HG02763 (cell line): ENCODE measurements at regions not wholly inside any gene's neighbourhood (a gene's known extent, or its start where the extent isn't known, plus 50 kb on each side); places are given as distances from the start of the nearest gene placed in this dataset.
"Not testable (repeated sequence)": the region's sequence is repeated elsewhere in the genome, so short reads cannot be mapped to it uniquely, and the experiment has no call there.

ENCODE experiments used
- ATAC-seq: cut with Tn5 transposase; IDR thresholded peaks from one replicate; pipeline ENCODE4 v1.9.1; 2021; ENCODE audit warnings: mild to moderate bottlenecking, moderate library complexity; ENCODE audit not compliant: unreplicated experiment

DNA sequence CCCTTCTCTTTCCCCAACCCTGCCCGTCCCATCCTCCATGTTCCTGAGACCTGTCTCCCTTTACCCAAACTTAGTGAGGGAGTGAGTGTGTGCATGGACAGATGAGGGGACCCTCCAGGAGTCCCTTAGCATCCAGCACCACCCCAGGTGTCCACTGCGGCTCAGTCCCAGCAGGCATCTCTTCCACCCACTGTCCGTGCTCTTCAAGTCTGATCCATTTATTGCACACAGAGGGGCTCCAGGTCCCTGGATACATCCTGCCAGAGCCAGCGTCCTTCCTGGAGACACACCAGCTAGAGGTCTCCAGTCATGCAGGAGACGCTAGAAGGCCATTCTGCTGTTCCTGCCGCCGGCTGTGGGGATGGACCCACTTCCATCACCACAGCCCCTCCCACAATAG is 239.2 kb downstream of the ADGRD1 start:
- no peak for ATAC-seq

DNA sequence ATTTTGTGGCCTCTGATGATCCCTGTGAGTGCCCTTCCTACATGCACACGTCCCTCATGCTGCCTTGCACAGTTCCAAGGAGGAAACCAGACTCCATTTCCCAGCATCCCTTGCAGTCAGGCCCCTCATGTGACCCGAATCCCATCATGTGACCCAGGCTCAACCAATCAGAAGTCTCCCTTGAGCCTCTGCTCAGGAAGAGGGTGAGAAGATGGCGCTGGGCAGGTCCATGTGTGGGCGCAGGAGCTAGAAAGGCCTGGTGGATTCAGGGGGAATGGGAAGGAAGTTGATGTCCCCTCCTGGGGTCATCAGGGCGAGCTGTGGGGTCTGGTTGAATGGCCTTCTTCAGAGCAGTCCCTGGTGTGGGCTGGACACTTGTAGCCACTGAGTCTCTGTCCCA is 240.5 kb downstream of the ADGRD1 start:
- ATAC-seq = no peak

DNA sequence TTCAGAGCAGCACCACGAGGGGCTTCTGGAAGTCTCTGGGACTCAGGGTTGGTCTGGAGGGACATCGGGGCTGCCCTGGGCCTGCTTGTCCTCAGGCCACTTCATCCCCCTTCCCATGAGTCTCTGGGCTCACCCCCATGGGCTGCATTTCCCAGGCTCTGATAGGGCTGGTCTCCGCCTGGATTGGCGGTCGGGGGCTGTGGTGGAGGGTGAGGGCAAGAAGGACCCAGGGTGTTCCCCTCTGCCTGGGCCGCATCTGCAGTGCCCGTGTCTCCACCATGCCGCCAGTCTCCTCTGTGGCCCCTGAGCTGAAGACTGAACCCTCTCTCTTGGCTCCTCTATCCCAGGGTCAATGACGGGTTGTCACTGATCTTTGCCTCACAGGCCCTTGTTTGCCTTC is 242.1 kb downstream of the ADGRD1 start:
- ATAC-seq = no peak

DNA sequence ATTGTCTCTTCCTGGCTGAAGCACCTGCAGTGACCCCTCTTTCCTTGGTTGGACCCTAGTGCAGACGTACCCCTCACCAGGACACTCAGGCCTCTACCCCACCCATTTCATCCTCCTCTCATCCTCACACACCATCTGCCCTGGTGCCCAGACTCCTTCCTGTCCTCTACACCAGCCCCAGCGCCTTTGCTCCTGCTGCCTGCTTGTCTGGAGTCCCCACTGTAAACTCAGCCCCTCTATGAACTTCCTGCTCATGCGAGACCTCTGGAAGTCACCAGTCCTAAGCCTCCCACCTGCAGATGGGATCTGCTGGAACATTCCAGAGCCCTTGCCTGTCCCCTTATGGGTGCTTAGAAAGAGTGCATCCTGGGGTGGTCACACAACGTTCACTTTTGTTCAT is 242.5 kb downstream of the ADGRD1 start:
- no peak for ATAC-seq

DNA sequence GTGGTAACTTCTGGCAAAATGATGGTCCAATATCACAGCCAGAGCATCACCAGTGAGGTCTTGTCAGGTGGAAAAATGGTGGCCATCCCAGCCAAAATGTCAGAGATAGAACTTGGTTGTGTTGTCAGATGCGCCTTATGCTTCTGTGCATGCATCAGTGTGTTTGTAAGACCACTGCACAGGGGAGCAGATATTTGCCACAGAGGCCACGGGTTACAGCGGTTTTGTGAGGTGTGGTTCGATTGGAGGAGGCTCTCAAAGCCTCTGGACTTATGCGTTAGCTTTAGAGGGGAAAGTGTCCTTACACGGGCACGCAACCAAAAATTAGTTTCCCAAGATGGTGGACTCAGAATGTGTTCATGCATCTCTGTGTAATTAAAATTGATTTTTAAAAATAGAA is 243.8 kb downstream of the ADGRD1 start:
- no peak for ATAC-seq

DNA sequence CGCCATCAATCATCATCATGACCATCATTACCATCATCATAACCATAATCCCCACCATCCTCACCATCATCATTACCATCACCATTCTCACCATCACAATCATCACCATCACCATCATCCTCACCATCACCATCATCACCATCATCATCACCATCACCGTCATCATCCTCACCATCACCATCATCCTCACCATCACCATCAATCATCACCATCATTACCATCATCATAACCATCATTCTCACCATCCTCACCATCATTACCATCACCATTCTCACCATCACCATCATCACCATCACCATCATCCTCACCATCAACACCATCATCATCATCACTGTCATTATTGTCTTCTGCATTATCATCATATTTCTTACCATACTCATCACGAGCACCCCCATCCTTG is 245.5 kb downstream of the ADGRD1 start:
- ATAC-seq = no peak

DNA sequence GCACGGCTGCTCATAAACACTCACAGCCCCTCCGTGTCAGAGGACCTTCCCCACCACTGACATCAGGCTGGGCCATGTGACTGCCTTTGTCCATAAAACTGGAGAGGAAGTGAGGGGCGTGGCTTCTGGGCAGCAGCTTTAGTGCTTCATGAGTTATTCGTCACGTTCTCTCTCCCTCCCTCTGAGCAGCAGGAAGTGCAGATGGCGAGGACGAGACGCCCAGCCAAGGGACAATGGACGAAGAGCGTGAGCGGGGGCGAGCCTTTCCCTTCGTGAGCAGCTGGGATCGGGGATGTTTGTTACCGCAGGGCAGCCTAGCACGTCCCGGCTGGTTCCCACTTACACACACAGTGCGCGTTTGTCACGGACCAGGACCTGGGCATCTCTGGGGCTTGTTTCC is 248.2 kb downstream of the ADGRD1 start:
- not testable (repeated sequence) for ATAC-seq

DNA sequence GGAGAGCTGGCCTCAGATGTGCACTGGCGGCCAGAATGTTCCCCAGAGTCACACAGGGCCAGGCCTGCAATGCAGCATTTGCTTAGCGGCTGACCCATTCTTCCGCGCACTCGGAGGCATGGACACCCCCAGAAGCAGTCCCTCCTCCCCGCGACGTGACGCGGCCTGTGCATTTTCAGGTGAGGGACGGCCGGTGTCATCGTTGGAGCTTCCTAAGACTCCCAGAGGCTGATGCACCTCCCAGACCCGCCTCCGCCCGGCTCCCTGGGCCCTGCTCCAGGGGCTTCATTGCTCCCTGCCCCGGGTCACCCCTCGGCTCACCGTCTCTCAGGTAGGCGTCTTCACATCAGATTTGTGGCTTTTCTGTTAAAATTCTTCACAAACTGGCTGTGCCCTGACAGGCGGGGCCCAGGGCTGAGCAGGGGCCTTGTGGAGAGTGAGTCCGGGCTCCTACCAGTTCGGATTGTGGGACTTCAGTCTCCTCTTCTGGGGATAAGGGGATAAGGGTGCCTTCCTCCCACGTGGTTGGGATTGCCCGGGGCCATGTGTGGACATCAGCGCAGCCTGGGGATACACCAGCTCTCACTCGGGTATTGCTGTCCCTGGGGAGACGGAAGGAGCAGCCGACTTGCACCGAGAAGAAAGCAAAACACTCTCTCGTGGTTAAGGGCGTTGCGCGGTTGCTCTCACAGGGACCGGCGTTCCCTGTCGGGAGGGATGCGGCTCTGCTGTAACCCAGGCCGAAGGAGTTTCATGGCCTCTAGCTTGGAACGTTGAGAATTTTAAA is 249.1 kb downstream of the ADGRD1 start:
- no peak for ATAC-seq

DNA sequence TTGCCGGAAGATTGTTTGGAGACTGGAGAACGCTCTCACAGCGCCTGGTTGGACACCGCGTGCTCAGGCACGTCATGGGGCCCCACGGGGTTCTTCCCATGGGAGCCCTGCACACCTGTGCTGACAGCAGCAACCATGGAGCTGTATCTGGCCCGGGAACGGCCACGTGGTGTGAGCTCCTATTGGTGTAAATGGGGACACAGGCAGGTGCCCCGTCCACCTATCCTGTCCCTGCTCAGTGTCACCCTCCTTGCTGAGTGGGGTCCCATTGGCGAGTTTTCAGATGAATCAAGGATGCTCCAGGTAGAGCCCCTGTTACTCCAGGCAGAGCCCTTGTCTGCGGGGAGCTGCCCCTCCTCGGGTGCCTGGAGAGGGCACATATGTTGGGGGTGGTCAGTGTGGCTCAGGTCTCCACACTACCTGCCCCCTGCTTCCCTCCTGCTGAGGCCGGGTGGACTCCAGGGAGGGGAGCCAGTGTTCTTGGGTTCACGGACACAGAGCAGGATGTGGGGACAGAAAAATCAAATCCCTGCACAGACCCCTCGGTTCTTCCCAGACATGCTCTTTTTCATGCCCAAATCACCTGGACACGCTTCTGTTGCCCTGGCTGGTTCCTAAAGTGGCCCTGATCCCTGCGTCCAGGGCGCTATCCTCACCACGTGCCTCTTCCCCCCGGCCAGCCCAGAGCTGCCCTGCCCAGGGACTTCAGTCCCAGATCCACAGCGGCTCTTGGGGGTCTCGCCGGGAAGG is 250.1 kb downstream of the ADGRD1 start:
- no peak for ATAC-seq

DNA sequence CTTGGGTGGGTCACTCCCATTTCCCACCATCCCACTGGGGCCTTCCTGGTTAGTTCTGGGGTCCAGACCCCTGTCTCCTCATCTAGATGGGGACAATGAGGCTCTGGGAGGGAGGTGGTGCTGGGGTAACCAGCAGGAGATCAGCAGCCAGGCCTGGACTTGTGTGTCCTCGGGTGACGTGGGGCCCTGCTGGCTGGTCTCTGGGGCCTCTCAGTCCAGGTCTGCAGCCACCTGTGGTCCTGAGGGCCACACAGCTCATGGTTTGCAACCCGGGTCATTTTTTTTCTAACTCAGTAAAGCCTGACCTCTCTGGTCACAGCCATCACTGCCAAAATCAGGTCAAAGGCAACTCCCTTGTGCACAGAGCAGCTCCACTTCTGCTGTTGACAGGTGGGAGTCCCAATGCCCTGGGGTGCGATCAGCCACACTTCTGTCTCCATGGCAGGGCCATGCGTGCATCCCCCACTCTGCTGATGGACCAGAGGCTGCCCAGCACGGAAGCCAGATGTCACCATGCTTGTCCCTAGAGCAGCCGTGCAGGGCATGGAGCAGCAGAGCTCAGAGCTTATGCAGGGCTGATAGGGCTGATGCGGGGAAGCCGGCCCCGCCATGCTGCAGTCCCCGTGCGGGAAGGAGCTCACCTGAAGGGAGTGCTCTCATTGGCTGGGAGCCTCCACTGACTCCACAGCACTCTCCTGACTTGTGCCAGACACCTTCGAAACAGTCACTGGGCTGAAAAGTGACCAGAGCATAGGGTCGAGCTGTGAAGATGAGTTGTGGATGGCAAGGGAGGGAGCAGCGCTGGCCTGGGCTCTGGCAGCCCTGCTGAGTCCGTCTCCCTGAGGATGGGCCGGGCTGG is 250.9 kb downstream of the ADGRD1 start:
- no peak for ATAC-seq

DNA sequence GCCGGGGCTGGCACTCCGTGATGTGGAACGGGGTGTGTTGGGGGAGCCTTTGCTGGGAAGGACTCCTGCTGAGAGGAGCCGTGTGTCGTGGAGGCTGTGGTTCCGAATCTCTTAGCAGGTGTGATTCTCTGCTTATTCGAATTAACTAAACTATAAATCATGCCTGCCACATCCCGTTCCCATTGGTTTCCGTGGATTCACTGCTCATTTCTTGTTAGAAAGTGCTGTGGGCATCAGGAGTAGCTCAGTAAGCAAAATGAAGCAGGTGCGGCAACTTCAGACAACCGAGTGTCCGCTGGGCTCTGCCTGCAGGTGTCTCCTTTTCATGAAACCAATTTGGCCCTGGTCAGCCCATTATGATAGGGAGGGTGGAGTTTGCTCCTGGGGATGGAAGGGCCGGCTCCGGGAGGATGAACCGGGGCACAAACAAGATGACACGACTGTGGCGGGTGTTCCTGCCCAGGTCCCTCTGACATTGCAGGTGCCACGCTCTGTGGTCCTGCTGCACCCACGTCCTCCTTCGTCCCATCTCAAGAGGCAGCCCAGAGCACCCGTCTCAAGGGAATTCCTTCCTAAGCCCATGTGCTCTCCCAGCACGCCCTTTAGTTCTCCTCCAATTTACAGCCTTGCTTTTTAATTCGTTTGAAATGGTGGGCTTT is 251.7 kb downstream of the ADGRD1 start:
- ATAC-seq = not testable (repeated sequence)

DNA sequence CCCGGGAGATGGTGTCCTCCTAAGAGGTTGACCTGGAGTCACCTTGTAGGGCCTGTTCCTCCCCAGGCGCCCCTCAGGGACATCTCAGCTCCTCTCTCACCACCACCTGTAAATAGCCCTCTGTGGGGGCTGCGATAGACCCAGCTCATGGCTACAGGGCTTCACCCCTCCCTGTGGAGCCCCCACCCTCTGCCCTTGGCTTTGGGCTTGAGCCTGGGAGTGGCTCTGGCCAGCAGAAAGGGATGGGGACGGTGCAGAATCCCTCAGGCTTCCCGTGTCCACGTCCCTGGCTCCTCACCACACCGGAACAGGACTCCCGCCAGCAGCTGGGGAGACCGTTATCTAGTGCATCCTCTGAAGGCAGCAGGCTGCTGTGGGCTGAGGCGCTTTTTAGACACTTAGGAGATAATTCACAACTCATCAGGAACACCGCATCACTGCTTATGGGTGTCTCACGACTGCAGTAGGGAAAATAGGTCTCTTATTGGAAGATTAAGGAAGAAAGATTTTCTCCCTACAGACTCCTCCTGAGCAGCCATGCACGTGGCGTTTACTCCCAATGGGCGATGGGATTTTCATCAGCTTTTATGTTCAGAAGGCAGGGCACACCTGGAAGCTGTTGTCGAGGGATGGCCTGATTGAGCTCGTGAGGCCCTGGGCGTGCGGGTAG is 253.1 kb downstream of the ADGRD1 start:
- not testable (repeated sequence) for ATAC-seq

DNA sequence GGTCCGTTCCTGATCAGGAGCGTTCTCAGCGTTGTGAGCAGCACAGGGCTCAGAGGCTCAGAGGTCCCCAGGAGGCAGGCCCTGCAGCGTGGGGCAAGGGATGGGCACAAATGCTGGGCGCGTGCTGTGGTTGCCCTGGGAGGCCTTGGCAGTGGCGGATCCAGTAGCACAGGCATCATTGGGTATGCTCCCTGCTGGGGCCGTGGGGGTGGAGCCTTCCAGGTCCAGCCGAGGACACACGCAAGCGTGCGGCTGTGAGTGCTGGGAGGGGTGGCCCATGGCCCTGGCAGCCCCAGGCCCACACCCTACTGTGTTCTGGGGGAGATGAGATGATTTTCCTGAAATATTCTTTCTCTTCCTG is 253.6 kb downstream of the ADGRD1 start:
- ATAC-seq = not testable (repeated sequence)

DNA sequence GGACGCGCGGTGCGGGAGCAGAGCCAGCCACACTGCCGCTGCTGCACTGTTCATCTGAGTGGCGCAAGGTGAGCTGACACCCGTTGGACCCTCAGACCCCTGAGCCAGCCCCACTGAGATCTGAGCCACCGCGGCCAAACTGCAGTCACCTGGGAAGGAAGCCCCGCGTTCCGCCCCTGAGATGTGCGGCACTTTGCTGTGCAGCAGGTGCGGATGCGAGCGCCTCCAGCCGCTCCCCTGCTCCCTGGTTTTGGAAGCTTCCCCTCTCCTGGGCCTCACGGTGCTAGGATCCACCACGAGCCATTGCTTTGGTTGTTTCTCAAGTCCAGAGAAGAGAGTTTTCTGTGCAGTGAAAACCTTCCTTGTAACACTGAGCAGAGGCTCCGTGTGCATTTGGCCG is 254.1 kb downstream of the ADGRD1 start:
- ATAC-seq = not testable (repeated sequence)

DNA sequence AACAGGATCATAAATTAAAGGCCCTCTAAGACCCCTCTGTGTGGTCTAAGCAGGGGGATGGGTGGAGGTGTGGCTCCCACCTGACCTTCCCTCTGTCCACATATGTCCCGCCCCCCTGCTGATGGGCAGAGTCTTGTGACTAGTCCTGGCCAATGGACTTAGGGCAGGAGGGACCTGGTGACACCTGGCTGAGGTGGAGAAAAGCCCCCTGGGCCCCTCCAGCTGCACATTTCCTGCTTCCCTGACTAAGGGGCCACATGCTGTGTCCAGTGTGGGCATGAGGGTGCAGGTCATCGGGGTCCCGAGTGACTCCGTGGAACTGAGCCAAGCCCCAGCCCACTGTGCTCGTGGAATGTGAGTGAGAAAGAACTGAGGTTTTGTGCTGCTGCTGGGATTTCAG is 254.7 kb downstream of the ADGRD1 start:
- no peak for ATAC-seq

DNA sequence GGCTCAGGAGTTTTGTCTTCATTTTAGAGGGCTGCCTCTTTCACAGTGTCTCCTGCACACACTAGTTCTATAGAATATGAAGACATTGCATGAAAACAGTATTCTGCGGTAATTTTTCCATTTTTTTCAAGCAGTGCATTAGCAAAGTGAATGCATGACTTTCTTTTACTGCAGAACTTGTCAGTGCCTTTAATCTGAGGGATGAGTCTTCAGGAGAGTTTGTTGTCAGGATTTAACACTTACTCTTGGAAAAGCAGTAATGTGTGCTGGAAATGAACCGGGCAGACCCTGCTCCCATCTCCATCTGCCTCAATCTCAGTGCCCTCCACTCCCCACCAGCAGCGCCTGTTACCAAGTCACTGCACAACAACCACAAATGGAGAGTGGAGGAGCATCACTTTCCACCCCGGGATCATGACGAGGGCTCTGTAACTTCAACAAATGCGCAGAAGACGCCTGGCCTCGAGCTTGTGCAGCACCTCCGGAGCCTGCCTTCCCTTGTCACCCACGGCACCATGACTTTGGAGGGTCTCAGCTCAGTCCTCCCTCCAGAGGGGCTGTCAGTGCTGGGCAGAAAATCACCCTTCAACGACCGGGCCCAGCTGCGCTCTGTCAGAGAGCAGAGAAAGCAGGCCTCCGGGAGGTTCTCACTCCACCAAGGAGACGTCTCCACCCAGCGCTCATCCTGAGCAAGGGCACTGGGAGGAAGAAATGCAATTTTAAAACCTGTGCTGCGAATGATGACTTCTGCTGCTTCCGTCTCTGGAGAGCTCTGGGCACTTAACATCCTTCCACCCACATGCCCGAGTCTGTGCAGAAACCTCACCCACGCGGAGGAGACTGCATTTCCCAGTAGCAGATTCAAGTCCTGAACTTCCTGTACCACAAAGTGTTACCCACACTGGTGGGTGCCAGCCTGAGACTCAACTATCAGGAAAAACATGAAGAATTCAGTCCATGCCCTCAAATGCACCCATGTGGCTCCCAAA is 255.7 kb downstream of the ADGRD1 start:
- no peak for ATAC-seq

DNA sequence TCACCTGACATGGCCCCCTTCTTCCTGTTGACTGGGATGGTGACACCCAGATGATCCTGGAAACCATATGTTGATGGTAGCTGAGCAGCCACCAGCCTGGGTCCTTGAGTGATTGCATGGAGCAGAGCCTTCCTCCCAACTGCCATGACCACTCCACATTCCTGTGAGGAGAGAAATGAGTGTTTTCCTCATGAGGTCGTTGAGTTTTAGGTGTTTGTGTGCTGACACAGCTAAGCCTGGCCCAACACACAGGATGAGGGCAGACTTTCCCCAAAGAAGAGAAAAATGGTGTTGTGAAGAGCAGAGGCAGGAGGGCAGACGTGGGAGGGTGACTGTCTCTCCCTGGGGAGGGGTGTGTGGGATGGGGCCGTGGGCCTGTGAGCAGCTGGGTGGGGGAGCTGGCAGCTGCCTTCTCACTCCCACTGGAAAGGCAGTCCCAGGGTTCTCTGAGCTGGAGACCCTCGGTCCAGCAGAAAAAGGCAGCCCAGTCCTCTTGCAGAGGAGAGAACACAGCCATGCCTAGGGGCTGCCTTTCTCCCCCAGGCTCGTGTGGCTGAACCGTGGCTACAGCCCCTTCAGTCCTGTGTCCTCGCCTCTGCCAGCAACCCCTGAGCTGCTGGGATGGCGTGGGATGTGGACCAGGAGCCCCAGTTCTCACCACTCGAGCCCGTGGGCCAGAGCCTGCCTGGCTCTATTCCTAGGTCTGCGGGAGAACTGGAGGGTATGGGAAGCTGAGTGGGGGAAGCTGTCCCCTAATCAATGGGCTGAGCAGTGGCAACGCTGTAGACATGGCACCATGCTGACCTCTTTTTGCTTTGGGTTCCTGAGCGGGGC is 257.0 kb downstream of the ADGRD1 start:
- ATAC-seq = no peak

DNA sequence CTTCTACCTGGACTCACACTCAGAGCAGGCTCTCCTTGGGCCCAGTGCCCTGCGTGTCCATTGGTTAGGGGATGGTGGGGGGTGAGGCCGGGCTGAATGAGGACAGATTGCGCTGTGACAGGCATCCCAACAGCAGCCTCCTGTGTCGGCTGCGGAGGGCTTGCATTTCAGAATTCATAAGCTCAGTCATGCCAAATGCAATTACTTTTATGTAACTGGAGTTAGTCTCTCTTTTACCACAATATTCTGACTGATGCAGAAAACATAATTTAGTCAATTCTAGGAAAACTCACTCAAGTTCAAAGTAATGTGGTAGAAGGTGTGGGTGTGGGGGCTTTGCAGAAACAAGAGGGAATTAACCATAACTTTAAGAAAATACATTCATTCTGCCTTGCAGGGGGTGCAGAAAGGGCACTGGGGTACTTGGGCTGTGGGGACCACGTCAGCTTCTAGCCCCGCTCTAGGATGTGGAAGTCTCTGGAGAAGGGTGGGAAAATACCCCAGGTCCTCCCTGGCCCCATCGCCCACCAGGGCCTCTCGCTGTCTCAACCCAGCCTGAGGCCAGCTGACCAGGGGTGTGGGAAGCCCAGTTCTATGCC is 257.7 kb downstream of the ADGRD1 start:
- no peak for ATAC-seq
